ENCODE measurements at regions not wholly inside any gene's neighbourhood (a gene's known extent, or its start where the extent isn't known, plus 50 kb on each side); places are given as distances from the start of the nearest gene placed in this dataset.

- WGBS, 3 donors: 92 to 93% (median 92%) methylated on average over 3 of the region's 3 CpGs
- intact Hi-C loops (cut with DNase I): no loop called here
- no peak for DNase-seq
- TF ChIP-seq EP300 (IDR thresholded peaks at IDR 0.05): no peak
- no peak for TF ChIP-seq CTCF (IDR thresholded peaks at IDR 0.05)
- TF ChIP-seq POLR2A (IDR thresholded peaks at IDR 0.05): no peak
- Histone ChIP-seq H3K36me3 (no peaks in the 10 kb centered on the region), H3K9me3 (no peaks in the 10 kb centered on the region), H3K27ac (no peak overlapping the region), H3K27me3 (no peaks in the 10 kb centered on the region), H3K4me1 (ENCODE audit: insufficient read depth) (peaks cover 6% of the 10 kb centered on the region), H3K4me3 (no peak overlapping the region)
These were observed 115.4 kb downstream of the DUSP6 start for GRCh38 chr12:89236748-89237383.

GRCh38 chr12:89236237-89236636, 116.1 kb downstream of the DUSP6 start:
- no peak for DNase-seq
- Histone ChIP-seq H3K36me3 (no peaks in the 10 kb centered on the region), H3K27me3 (no peaks in the 10 kb centered on the region), H3K27ac (no peak overlapping the region), H3K4me3 (no peak overlapping the region), H3K9me3 (no peaks in the 10 kb centered on the region), H3K4me1 (ENCODE audit: insufficient read depth) (peaks cover 6% of the 10 kb centered on the region)
- TF ChIP-seq EP300 (IDR thresholded peaks at IDR 0.05): no peak
- TF ChIP-seq CTCF (IDR thresholded peaks at IDR 0.05): no peak
- no peak for TF ChIP-seq POLR2A (IDR thresholded peaks at IDR 0.05)
- intact Hi-C loops (cut with DNase I): no loop called here
- 43 to 70% (median 60%) methylated on average over 1 of the region's 1 CpG for WGBS, 3 donors

GRCh38 chr12:89235189-89235993, 116.9 kb downstream of the DUSP6 start:
- peaks cover 6% of the 10 kb centered on the region for H3K4me1 ChIP-seq (ENCODE audit: insufficient read depth)
- 34 to 39% (median 37%) methylated on average over 5 of the region's 5 CpGs for WGBS, 3 donors
- H3K27ac ChIP-seq: no peak overlapping the region
- TF ChIP-seq CTCF (IDR thresholded peaks at IDR 0.05): no peak
- TF ChIP-seq EP300 (IDR thresholded peaks at IDR 0.05): no peak
- TF ChIP-seq POLR2A (IDR thresholded peaks at IDR 0.05): no peak
- H3K9me3 ChIP-seq: no peaks in the 10 kb centered on the region
- no peak overlapping the region for H3K4me3 ChIP-seq
- no peak for DNase-seq
- H3K27me3 ChIP-seq: no peaks in the 10 kb centered on the region
- intact Hi-C loops (cut with DNase I): no loop called here
- H3K36me3 ChIP-seq: no peaks in the 10 kb centered on the region

GRCh38 chr12:89234324-89235114, 117.8 kb downstream of the DUSP6 start:
- H3K36me3 ChIP-seq: no peaks in the 10 kb centered on the region
- no peak overlapping the region for H3K4me3 ChIP-seq
- DNase-seq: no peak
- no peaks in the 10 kb centered on the region for H3K27me3 ChIP-seq
- H3K4me1 ChIP-seq (ENCODE audit: insufficient read depth): peaks cover 6% of the 10 kb centered on the region
- 60 to 77% (median 64%) methylated on average over 4 of the region's 4 CpGs for WGBS, 3 donors
- no peaks in the 10 kb centered on the region for H3K9me3 ChIP-seq
- TF ChIP-seq POLR2A (IDR thresholded peaks at IDR 0.05) (no peak), EP300 (IDR thresholded peaks at IDR 0.05) (no peak), CTCF (IDR thresholded peaks at IDR 0.05) (no peak)
- intact Hi-C loops (cut with DNase I): no loop called here
- H3K27ac ChIP-seq: no peak overlapping the region

Measured in ovary (tissue), 7 donors.